Bronchial epithelial cell (primary cell): ENCODE measurements at regions not wholly inside any gene's neighbourhood (a gene's known extent, or its start where the extent isn't known, plus 50 kb on each side); places are given as distances from the start of the nearest gene placed in this dataset.
"Not testable (repeated sequence)": the region's sequence is repeated elsewhere in the genome, so short reads cannot be mapped to it uniquely, and the experiment has no call there.

Experiments
- DNase-seq: peaks from one replicate; pipeline ENCODE4 v3.0.0-alpha.2; 2010; ENCODE audit warnings: low read depth
- FAIRE-seq: peaks from 2 replicates; lab custom pipeline; 2011; peaks lifted over from hg19 to GRCh38; lab: Jason Lieb, UNC
- H3K27me3 ChIP-seq: 2 replicates; pipeline ENCODE4 v1.5.1; 2011; ENCODE audit warnings: low read length; ENCODE audit not compliant: control insufficient read depth, insufficient read depth
- H3K36me3 ChIP-seq: 2 replicates; pipeline ENCODE4 v1.5.1; 2011; ENCODE audit warnings: low read length; ENCODE audit not compliant: control insufficient read depth, insufficient read depth
- H3K4me3 ChIP-seq: 2 replicates; pipeline ENCODE4 v1.5.1; 2011; ENCODE audit warnings: mild to moderate bottlenecking, low read depth, low read length, control low read depth
- CTCF ChIP-seq: IDR thresholded peaks from 2 replicates; pipeline ENCODE4 v1.5.1; 2011; ENCODE audit warnings: mild to moderate bottlenecking, moderate library complexity, low read length, control low read depth, inconsistent platforms; ENCODE audit not compliant: insufficient read depth, severe bottlenecking

GRCh38 chr3:75248974-75249373 is 415.2 kb upstream of the FRG2C start:
- DNase-seq, result no peak
- Histone ChIP-seq H3K4me3 (no peak overlapping the region), H3K27me3 (no peaks in the 10 kb centered on the region), H3K36me3 (no peaks in the 10 kb centered on the region)
- TF ChIP-seq CTCF, result no peak
- FAIRE-seq, result no peak

- no peak for DNase-seq
- FAIRE-seq, result no peak
- no peak overlapping the region for H3K4me3 ChIP-seq
- H3K27me3 ChIP-seq, result no peaks in the 10 kb centered on the region
- H3K36me3 ChIP-seq, result no peaks in the 10 kb centered on the region
- no peak for TF ChIP-seq CTCF
Measured at GRCh38 chr3:75254685-75255084, 409.4 kb upstream of the FRG2C start.

- DNase-seq, result peak; percentile 23
- not testable (repeated sequence) for FAIRE-seq, H3K4me3 ChIP-seq, H3K27me3 ChIP-seq, H3K36me3 ChIP-seq
- peak; percentile 20 for TF ChIP-seq CTCF
Measured at GRCh38 chr3:75258825-75259683, 405.1 kb upstream of the FRG2C start.

GRCh38 chr3:75260975-75261374 is 403.2 kb upstream of the FRG2C start:
- H3K27me3 ChIP-seq, FAIRE-seq, H3K36me3 ChIP-seq, H3K4me3 ChIP-seq, DNase-seq: not testable (repeated sequence)

- FAIRE-seq, result no peak
- no peak for TF ChIP-seq CTCF
- no peak overlapping the region for H3K4me3 ChIP-seq
- no peaks in the 10 kb centered on the region for H3K36me3 ChIP-seq
- peak; percentile 91 for DNase-seq
- no peaks in the 10 kb centered on the region for H3K27me3 ChIP-seq
Measured at GRCh38 chr3:75262661-75263060, 401.5 kb upstream of the FRG2C start.

GRCh38 chr3:75265897-75266296 is 398.2 kb upstream of the FRG2C start:
- no peak overlapping the region for H3K4me3 ChIP-seq
- no peak for DNase-seq
- no peaks in the 10 kb centered on the region for H3K27me3 ChIP-seq
- TF ChIP-seq CTCF, result no peak
- no peak for FAIRE-seq
- no peaks in the 10 kb centered on the region for H3K36me3 ChIP-seq

- not testable (repeated sequence) for FAIRE-seq, DNase-seq, H3K36me3 ChIP-seq, H3K27me3 ChIP-seq, H3K4me3 ChIP-seq
Measured at GRCh38 chr3:75268576-75268975, 395.6 kb upstream of the FRG2C start.

- not testable (repeated sequence) for FAIRE-seq, H3K4me3 ChIP-seq, DNase-seq, H3K36me3 ChIP-seq, H3K27me3 ChIP-seq
Measured at GRCh38 chr3:75272237-75272636, 391.9 kb upstream of the FRG2C start.
